NAMALWA (cell line): ENCODE measurements at regions not wholly inside any gene's neighbourhood (a gene's known extent, or its start where the extent isn't known, plus 50 kb on each side); places are given as distances from the start of the nearest gene placed in this dataset.
"Not testable (repeated sequence)": the region's sequence is repeated elsewhere in the genome, so short reads cannot be mapped to it uniquely, and the experiment has no call there.

Source experiments
- DNase-seq: peaks from one replicate; pipeline ENCODE4 v3.0.0-alpha.2; 2015; ENCODE audit warnings: low spot score

DNA sequence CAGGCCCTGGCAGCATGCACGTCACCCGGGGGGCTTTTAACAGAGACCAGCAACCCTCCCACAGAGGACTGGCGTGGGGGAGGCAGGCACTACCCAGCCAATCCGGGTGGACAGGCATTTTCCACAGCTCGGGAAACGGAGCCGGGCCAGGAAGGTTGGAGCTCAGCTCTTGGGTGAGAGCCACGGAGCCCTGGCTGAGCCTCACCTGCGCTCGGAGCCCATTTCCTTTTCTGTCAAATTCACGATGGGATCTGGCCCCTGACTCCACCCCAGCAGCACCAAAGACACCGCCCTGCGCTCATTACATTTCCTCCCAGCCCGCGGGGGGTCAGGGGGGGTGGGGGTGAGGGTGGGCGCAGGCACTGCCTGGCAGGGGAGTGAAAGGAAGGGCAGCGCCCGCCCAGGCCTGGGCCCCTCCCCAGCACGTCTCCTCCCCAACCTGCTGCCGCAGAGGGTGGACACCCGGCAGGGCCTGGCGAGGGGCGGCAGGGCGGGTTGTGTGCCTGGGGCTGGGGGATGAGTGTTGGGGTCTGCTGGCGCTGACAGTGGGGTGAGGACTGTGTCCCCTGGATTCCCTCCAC lies 145.4 kb downstream of the LAT start:
- DNase-seq: not testable (repeated sequence)

DNA sequence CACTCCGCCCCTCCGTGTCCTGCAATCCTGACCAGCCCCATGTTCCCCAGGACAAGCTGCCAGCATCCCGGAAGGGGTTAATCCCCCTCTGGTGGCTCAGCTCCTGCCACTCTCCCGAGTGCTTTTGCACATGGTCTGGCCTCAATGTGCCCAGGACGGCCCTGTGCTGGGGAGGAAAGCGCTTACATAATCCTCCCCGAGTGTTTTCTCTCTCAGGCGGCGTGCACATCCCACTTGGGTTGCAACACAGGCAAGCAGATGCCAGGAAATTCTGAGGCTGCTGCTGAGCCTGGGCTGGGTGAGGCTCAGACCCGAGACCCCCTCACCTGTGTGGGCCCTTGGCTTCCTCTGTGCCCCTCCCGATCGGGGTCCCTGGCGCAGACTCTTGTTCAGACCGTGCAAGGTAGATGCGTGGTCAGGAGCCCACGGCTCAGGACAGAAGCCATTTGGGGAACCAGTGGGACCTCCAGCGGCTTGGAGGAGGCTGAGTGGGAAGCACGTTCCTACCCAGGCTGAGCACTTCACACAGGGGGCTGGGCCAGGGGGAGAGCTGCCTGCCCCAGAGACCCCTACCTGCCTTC lies 144.7 kb downstream of the LAT start:
- DNase-seq: not testable (repeated sequence)

DNA sequence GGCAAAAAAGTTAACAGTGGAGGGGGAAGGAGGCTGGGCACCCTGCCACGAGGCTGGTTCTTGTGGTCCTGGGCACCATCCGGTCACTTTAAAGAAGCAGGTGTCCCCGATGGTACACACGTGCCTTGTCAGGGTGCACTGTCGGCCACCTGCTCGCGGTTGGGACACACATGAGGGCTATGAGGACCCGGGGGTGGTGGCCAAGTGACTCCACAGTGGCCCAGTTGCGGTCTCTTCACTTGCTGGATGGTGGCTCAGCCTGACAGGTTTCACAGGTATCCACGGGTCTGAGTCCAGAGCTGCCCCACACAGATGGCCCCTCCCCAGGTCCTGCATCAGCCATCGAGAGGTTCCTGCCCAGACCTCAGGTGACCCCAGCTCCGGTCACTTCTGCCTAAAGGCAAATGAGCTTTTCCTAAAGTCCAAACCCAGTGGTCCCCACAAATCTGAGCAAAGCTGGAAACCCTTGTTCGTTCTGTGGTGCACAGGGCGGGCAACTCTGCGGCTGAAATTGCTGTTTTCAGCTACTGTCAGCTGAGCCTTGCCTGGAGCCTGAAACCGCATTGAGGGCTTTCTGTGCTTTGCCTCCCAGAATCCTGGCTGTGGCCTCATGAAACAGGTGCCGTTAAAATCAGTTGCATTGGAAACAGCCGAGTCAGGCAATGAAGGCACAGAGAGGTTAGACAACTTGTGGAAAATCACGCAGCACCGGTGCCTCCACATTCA lies 144.0 kb downstream of the LAT start:
- not testable (repeated sequence) for DNase-seq

DNA sequence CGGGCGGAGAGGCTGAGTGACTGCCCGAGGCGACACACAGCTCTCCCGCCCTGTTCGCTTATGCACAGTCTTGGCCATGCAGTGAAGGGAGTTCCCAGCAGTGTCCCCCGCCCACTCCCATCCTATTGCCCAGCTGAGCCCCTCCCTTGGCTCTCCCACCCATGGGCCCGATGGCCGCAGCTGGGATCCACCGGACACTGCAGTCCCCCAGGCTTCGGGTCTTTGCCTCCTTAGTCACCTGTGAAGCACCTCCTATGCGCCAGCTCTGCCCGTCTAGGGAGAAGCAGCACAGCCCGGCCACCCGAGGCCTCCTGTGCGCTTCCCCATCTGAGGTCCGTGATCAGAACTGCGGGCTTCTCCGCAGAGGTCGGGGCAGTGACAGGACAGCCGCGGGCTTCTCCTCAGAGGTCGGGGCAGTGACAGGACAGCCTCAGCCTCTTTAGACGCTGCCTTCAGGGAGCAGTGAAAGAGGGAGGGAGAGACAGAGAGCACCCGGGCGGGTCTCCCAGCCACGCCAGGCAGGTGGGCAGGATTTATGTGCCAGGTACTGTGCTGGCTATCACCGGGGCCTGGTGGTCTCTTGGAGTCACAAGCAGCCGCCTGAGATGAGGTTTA lies 143.1 kb downstream of the LAT start:
- DNase-seq: not testable (repeated sequence)

DNA sequence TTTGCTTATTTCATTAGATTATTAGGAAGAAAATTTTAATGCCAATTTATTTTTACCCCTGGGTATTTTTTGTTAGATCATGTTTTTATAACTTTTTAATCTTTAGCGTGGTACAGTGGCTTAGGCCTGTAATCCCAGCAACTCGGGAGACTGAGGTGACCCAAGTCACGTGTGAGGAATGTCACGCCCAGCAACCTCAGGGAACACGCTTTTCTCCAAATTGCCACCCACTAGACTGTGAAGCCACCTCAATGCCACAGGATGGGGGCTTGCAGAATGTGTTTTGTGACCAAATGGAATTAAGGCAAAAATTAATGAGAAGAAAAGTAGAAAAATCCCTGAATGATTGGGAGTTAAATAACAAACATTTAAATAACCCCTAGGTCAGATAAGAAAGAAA lies 141.8 kb downstream of the LAT start:
- DNase-seq: no peak

DNA sequence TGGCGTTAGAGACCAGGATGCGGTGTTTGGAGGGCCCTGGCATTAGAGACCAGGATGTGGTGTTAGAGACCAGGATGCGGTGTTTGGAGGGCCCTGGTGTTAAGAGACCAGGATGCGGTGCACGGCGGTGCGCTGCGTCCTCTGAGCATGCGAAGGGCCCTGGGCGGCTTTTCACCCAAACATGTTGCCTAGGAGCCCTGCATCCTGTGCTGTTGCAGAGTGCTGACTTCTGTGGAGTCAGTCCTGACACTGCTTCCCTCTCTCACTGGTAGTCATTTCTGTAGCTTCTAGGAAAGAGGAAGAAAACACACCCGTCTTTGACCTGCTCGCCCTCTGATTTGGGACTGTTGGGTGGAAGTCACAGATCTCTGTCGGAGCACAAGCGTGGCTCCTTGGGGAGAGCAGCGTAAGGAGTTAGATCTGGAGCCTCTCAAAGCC lies 141.2 kb downstream of the LAT start:
- no peak for DNase-seq

DNA sequence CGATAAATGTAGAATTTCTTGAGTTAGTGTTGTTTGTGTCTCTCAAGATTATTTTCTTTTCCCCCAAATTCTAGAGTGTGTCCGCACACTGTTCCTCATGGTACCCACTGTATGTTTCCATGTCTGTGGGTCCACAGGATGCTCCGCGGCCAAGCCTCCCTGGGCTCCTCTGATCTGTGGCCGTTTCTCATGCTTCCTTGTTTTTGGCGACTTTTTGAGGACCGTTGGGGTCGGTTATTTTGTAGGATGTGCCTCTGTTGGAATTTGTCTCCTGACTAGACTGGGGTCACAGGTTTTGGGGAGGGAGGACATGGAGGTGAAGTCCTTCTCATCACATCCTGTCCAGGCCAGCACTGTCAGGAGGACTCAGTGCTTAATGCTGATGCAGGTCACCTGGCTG lies 140.0 kb downstream of the LAT start:
- DNase-seq: no peak

DNA sequence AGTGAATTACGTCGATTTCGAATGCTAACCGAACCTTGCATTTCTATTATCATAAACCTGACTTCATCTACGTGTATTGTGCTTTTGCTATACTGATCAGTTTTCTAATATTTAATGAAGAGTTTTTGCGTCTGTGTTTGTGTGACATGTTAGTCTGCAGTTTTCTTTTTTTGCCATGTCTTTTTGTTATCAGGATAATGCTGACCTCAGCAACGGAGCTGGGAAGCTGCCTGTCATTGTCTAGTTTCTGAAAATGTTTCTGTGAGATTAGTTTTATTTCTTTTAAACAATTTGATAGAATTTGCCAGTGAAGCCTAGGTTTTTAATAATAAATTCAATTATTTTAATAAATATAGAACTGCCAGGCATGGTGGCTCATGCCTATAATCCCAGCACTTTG lies 139.3 kb downstream of the LAT start:
- not testable (repeated sequence) for DNase-seq

DNA sequence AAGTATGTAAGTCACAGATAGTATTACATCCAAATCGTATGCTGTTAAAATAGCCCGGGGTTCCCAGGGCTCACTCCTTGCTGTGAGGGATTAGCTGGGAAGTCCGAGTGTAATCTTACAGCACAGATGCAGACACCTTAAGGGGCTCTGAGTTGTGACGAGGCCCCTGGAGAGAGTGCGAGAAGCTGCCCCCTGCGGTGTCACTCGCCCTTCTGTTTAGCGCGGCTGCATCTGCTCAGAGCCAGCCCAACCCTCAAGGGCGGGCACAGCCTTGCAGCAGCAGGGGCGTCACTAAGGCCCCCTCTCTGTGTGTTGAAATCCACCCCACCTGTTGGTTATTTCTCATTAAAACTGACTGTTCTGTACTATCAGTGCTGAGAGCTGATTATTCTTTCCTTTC lies 135.8 kb downstream of the LAT start:
- DNase-seq: not testable (repeated sequence)

DNA sequence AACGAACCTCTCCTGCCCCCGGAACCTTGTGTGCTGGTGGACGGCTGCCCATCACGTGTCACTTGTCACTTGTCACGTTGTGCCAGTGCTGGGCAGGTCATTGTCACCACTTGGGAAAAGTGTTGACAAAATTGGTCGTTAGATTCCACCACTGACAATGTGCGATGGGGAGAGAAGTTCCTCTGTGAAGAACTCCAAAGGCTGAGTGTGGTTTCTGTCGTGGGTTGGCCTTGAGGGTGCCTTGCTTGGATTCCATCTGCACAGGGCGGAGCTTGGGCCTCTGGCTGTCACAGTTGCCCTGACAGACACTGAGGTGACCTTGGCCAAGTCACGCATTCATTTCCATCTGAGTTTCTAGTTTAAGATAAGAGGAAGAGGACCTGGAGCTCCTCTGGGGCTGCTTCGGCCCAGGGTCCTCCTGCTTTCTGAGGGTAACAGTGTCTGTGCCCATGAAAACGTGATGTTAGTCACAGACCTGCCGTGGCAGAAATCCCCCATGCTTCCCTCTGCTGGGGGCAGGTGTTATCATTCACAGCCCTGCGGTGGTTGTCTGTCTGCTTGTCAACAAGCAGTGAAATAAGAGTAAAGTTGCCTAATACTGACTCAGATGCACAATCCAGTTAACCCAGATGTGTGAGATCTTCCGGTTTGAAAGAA lies 133.6 kb downstream of the LAT start:
- DNase-seq: not testable (repeated sequence)

DNA sequence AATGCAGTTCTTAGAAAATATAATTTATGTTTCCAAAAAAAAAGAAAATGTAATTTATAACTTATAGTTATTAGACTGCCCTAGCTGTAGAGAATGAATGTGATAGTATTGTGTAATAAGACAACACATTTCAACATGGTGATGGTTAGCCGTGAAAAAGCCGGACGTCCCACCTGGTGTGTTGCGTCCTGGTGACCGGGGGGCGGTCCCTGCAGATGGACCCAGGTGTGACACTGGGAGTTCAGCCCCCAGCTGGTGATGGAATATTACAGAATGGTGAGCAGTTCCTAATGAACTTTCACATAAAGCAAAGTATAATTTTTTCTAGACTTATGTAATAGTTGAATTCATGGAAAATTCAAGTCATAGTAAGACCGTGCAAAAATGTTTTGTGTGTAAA lies 132.8 kb downstream of the LAT start:
- no peak for DNase-seq

DNA sequence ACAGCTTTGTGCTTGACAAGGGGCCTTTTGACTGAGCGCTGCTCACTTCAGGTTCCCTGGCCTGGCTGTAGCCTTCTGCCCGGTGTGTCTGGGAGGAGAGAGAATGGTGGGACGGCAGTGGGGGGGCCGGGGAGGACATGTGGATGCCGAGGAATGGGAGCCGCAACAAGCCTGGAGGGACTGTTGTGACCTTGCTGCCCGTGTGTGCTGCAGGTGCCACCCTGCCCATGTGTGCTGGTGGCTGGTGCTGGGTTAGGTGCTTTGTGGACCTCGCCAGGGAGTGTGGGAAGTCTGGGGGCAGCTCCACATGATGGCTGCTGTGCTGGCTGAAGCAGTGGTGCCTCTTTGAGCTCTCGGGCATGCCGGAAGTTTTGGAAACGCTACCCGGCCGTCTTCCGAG lies 132.1 kb downstream of the LAT start:
- no peak for DNase-seq

DNA sequence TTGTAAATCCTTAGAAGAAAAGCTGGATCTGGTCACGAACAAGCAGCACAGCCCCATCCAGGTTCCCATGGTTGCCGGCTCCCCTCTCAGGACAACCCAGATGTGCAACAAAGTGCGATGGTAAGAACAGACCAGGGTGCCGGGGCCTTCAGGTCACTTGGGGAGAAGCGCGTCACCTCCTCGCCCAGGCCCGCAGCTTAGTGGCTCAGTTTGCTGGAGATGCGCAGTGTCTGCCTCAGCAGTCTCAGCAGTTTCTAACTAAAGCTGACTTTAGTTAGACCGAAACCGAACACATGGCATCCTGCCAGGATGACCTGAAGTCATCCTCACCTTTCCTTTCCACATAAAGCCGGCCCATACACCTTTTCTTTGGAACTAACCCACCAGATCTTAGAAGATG lies 131.4 kb downstream of the LAT start:
- DNase-seq: not testable (repeated sequence)

DNA sequence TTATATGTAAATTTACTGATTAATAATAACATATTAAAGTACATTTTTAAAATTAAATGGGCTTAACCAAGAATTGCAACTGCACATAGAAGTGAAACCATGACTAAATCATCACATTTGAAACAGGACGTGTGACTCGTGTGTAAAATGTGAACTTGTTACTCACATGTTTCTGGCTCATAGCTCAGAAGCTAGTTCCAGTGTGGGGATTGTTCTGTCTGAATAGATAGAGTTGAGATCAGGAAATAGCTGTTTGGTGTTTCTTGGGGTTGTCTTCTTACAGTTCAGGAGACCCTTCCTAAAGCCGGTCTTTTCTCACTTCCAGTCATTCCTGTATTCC lies 130.9 kb downstream of the LAT start:
- DNase-seq: not testable (repeated sequence)

DNA sequence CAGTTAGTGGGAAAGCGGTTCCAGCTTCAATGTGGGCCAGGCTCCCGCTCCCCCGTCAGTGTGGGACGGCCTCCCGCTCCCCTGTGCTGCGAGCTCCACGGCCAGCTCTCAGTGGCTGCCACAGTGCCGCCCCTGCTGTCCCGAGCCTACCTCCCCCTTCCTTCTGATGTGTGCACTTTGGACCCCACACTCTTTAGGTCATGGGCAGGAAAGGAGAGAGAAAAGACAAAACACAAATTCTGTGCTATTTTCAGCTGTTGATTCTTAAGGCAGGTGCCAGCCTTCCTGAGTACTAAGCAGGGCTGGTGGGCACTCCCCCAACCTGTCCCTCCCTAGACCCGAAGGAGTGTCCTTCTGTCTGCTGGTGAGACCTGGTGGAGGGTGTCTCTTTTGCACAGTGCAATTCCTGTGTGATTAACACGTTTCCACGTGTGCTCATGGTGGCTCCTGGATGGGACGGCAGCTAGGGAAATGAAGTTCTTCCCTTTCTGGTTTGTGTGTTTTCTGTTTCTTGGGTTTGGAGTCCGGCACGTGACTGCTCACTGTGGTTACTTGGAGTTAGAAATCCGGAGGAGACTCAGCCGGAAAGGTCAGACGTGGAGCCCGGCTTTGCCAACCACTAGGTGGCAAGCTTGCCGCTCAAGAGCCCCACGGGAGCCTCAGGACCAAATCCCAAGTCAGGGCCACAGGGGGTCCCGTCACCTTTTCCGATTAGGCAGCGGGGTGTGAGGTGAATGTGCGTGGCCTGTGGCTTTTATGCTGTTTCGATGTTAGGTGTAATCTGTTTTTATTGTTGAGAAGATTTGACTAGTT lies 130.3 kb downstream of the LAT start:
- DNase-seq: not testable (repeated sequence)

DNA sequence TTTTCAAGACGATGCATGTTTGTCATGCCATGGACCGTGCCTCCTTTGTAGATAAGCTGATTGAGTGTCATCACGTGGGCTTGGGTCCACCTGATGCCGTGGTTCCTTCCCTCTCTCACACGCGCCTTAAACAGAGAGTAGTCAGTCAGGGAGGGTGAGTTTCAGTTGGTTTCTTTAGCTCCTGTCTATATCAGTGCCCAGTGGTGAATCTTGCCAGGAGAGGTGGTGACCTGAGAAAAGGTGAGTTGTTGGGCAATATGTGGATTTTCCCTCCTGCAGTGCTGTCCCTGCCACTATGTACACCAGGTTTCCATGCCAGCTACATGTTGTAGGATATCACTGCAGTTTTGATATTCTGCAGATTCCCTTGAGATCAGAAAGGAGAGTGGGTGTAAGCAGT lies 129.7 kb downstream of the LAT start:
- DNase-seq: no peak

DNA sequence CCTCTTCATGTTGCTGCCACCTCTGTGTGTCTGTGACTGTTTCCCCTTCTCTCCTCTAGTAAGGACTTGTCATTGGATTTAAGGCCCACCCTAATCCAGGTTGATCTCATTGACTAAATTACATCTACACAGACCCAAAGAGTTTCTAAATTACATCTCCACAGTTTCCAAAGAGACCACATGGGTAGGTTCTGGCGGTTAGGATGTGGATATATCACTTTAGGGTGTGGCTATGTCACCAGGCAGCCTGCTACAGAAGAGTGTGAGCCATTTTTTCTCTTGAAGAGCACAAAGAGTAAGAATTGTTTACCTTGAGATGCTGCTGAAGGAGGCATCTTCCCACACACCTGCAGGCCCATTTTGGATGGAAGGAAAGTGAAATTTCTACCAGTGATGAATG lies 128.6 kb downstream of the LAT start:
- DNase-seq: not testable (repeated sequence)

DNA sequence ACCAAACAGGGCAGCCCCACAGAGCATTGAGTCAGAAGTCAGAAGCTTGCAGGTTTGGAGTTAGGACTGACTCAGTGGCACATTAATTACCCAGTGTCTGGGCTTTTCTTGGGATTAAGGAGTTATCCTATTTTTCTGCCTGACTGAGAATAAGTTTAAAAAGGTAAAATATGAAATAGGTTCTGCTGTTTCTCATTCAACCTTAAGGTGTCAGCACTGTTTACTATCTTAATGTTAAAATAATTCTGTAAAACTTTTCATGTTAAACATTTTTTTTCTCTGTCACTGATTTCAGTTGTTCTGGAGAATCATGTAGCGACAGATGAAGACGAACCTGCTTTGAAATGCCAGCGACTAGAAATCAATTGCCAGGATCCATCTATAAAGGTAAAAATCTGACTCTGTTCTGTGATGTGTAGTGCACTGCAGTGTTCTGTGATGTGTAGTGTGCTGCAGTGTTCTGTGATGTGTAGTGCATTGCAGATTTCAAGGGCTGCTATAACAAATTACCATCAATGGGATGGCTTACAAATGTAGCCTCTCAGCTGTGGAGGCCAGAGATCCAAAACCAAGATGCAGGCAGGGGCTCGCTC lies 128.0 kb downstream of the LAT start:
- DNase-seq: no peak

DNA sequence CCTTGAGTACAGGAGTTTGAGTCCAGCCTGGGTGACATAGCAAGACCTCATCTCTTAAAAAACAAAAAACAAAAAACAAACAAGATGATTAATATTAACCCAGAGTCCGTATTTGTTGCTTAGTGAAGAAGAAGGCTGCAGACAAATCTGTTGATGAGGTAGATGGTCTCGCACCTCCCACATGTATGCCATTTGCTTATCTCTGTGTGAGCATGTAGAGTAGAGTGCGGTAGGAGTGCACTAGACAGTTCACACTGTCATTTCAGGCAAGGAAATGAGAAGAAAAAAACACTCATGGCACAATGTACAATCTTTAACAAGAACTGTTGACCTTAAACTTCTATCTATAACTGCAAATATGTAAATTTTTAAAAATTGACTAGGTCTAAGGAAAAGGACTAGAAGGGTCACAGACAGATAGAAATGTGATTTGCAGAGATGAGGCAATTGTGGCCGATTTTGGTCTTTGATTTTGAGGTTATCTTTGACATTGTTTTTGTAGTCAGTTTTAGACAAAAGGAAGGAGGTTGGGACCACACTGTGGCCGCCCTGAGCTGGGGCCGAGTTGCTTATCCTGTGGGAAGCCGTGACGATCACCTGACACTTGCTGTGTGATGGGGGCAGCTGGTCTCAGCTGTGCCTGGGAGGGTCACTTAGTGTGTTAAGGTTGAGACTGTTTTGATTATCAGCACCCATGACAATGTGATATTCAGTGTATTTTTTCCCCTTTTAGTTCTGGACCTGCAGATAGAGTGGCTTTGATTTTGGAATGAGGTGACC lies 127.2 kb downstream of the LAT start:
- DNase-seq: not testable (repeated sequence)

DNA sequence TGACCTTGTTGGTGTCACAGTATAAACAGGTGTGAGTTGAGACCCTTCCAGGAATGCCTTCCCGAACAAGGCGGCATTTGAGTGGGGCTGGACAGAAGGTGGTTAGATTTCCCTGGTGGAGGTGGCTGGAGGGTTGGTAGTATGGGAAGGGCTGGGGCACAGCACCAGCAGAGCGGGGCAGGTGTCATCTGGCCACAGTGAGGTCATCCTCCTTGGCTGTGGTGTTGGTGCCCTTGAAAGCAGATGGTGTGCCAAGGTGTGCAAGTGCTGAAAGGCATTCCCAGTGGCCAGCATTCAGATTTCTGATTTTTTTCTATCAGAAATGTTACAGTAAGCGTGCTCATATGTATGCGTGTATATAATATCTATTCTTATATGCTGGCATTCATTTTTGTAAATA lies 126.6 kb downstream of the LAT start:
- DNase-seq: no peak
